ENCODE measurements at regions not wholly inside any gene's neighbourhood (a gene's known extent, or its start where the extent isn't known, plus 50 kb on each side); places are given as distances from the start of the nearest gene placed in this dataset.
A peak's percentile ranks its signal among the peaks of the same experiment; 100 is the strongest.

DNA sequence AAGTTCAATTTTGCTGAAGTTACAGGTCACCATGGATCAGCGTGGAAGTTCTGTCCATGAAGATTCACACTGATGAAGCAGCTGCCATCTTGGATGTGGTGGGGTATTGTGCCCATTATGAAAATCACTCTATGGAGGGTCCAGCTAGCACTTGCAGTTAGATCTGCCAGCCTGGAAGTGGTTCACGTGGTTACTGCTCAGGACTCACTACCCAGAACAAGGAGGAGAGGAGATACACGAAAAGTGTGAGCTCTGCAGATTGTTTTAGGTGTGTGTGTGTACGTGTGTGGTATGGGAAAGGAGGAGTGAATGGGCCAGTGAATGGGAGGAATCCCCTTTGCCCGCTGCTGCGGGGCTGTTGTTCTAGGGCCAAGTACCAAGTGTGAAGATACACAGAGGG, 333.4 kb downstream of the MAF start:
- H3K4me3 Mint-ChIP-seq: peak overlapping the region; percentile 74
- no peak for DNase-seq (ENCODE audit: low spot score)
- no peaks in the 10 kb centered on the region for H3K27me3 Mint-ChIP-seq (ENCODE audit: low read depth)
- H3K27ac Mint-ChIP-seq: peak overlapping the region; percentile 58
- H3K36me3 Mint-ChIP-seq (ENCODE audit: low read depth): peaks cover 5% of the 10 kb centered on the region
- H3K4me1 Mint-ChIP-seq (ENCODE audit: low read depth): peaks cover 74% of the 10 kb centered on the region
- peaks cover 12% of the 10 kb centered on the region for H3K9me3 Mint-ChIP-seq

DNA sequence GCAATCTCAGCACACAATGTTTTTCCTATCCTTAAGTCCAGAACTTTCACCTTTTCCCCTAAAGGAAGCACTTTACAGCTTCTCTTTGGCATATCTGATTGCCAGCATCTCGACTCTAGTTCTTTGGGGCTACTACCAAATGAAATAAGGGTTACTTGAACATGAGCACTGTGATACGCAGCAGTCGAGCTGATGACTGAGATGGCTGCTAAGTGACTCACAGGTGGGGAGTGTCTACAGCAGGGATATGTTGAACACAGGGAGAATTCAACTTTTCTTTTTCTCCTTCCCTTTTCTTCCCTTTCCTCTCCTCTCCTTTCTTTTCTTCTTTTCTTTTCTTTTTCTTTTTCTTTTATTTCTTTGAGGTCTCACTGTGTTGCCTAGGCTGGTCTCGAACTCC, 334.8 kb downstream of the MAF start:
- Mint-ChIP-seq H3K9me3 (peaks cover 12% of the 10 kb centered on the region), H3K27me3 (ENCODE audit: low read depth) (no peaks in the 10 kb centered on the region), H3K4me3 (no peak overlapping the region), H3K27ac (no peak overlapping the region), H3K36me3 (ENCODE audit: low read depth) (peaks cover 5% of the 10 kb centered on the region), H3K4me1 (ENCODE audit: low read depth) (peaks cover 72% of the 10 kb centered on the region)
- no peak for DNase-seq (ENCODE audit: low spot score)

DNA sequence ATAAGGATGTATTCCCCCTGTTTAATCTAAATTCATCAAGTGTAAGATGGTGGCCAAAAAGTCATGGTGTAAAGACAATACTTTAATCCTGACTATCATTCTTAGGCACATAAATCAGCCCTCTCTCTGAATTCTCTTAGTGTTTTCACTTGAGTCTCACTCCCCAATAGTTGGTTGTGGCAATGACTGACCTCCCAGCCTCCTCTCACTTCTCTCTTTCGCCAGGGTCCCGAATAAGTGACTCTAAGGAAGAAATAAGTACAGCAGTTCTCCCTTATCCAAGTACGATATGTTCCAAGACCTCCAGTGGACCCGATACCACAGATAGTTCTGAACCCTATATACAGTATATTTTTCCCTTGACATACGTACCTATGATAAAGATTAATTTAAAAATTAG, 335.3 kb downstream of the MAF start:
- Mint-ChIP-seq H3K27ac (no peak overlapping the region), H3K27me3 (ENCODE audit: low read depth) (no peaks in the 10 kb centered on the region), H3K36me3 (ENCODE audit: low read depth) (peaks cover 5% of the 10 kb centered on the region), H3K4me1 (ENCODE audit: low read depth) (peaks cover 68% of the 10 kb centered on the region), H3K9me3 (peaks cover 12% of the 10 kb centered on the region), H3K4me3 (no peak overlapping the region)
- DNase-seq (ENCODE audit: low spot score): no peak

GRCh38 chr16:79264237-79265109, 336.1 kb downstream of the MAF start:
- H3K4me1 Mint-ChIP-seq (ENCODE audit: low read depth): peaks cover 62% of the 10 kb centered on the region
- H3K27me3 Mint-ChIP-seq (ENCODE audit: low read depth): no peaks in the 10 kb centered on the region

DNA sequence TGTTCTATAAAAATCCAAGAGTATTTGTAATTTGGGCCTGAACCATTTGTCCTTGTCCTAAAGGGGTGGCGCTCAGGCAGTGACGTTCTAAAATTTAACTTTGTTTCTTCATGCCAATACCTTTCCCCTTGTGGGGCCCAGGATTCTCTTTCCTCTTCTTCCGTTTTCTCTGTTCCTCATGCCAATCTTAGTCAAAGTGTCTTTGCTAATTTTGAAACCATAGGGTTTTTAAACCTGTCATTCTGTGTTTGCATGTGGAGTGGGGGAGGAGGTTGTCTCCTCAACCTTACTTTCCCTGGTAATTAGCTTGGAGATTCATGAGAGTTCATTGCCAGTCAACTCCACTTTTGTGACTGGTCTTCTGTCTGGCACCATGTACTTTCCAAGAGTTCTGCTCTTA, 337.1 kb downstream of the MAF start:
- Mint-ChIP-seq H3K4me3 (no peak overlapping the region), H3K27me3 (ENCODE audit: low read depth) (peaks cover 4% of the 10 kb centered on the region), H3K36me3 (ENCODE audit: low read depth) (peaks cover 5% of the 10 kb centered on the region), H3K4me1 (ENCODE audit: low read depth) (peaks cover 52% of the 10 kb centered on the region), H3K9me3 (peaks cover 12% of the 10 kb centered on the region), H3K27ac (no peak overlapping the region)
- no peak for DNase-seq (ENCODE audit: low spot score)

More at GRCh38 chr16:79264237-79265109, 336.1 kb downstream of the MAF start:
- no peak for DNase-seq (ENCODE audit: low spot score)
- peaks cover 5% of the 10 kb centered on the region for H3K36me3 Mint-ChIP-seq (ENCODE audit: low read depth)
- peaks cover 12% of the 10 kb centered on the region for H3K9me3 Mint-ChIP-seq
- no peak overlapping the region for H3K4me3 Mint-ChIP-seq
- peak overlapping the region; percentile 5 for H3K27ac Mint-ChIP-seq
